ENCODE measurements at regions not wholly inside any gene's neighbourhood (a gene's known extent, or its start where the extent isn't known, plus 50 kb on each side); places are given as distances from the start of the nearest gene placed in this dataset.

DNA sequence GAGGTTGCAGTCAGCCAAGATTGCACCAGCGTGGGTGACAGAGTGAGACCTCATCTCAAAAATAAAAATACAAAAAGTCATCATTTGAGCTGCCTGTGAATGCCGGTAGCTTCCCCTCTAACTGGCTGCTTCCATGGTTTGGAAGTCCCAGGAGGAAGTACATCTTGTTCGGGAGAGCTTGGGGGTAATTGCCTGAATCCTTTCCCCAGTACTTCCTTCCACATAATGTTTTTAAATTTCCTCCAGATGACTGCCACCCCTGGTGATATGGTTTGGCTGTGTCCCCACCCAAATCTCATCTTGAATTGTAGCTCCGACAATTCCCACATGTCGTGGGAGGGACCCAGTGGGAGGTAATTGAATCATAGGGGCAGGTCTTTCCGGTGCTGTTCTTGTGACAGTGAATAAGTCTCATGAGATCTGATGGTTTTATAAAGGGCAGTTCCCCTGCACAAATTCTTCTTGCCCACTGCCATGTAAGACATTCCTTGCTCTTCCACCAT is 87.2 kb downstream of the SPRING1 start:
- FAIRE-seq = no peak

More for the DNA sequence above, 87.2 kb downstream of the SPRING1 start:
- H2AK5ac ChIP-seq (ENCODE audit: low read depth, low read length) = no peak overlapping the region
- H3K9me3 ChIP-seq (ENCODE audit: insufficient read depth in 2 of 2, low read depth in 1 of 2, low read length in 1 of 2) = no peaks in the 10 kb centered on the region
- no peak overlapping the region for H4K5ac ChIP-seq (ENCODE audit: insufficient read length, low read depth, low read length)
- H2BK15ac ChIP-seq (ENCODE audit: low read length) = no peak overlapping the region
- ChIA-PET POLR2A (ENCODE audit: partially characterized antibody) (interaction anchor here (0.7 to 1.2 kb wide), 2 partner anchors 17 to 37 kb away, joined by 3 read pairs; no protein-coding TSS in a partner anchor), CTCF (ENCODE audit: partially characterized antibody) (interaction anchor here (0.7 to 1.6 kb wide), 4 partner anchors 8 to 94 kb away, joined by 3 to 8 read pairs (median 4); no protein-coding TSS in a partner anchor)
- DNase-seq (ENCODE audit: low read depth in 1 of 2, low spot score in 2 of 2) = no peak
- WGBS, 2 experiments (ENCODE audit: extremely low coverage in 1 of 2, insufficient coverage in 1 of 2, insufficient read length in 1 of 2, insufficient replicate concordance in 2 of 2, low coverage in 1 of 2, low lambda C conversion rate in 2 of 2, missing lambda C conversion rate in 1 of 2) = 82% methylated on average over 6 of the region's 6 CpGs; no CpG with 5 or more reads in 1 of the 2 experiments
- no peak overlapping the region for H3K23ac ChIP-seq (ENCODE audit: insufficient read length)
- no peak overlapping the region for H2BK20ac ChIP-seq (ENCODE audit: low read length)
- H3K4me2 ChIP-seq (ENCODE audit: insufficient read depth in 1 of 2, low read depth in 2 of 2, low read length in 2 of 2) = no peak overlapping the region
- H3K18ac ChIP-seq (ENCODE audit: extremely low read depth, low read length) = no peak overlapping the region
- H2BK12ac ChIP-seq (ENCODE audit: low read depth, low read length) = no peak overlapping the region
- H4K8ac ChIP-seq (ENCODE audit: extremely low read depth, insufficient read depth, low read length) = no peak overlapping the region
- H3K4ac ChIP-seq (replicated peaks; ENCODE audit: insufficient read length, low read depth, low read length) = no peak overlapping the region
- H3K14ac ChIP-seq (ENCODE audit: insufficient read length) = no peak overlapping the region
- H2BK120ac ChIP-seq (replicated peaks; ENCODE audit: low read depth, low read length) = no peak overlapping the region
- no peaks in the 10 kb centered on the region for H3K23me2 ChIP-seq (ENCODE audit: low read depth, low read length)
- no peak overlapping the region for H3K4me3 ChIP-seq (ENCODE audit: extremely low read depth in 1 of 4, insufficient read depth in 2 of 4, low read depth in 3 of 4, low read length in 4 of 4)
- H3K79me1 ChIP-seq (ENCODE audit: low read depth, low read length) = no peaks in the 10 kb centered on the region
- H4K20me1 ChIP-seq (replicated peaks in 1 of 2; ENCODE audit: control insufficient read depth in 1 of 2, insufficient read depth in 2 of 2, low read length in 2 of 2) = no peaks in the 10 kb centered on the region
- H3K4me1 ChIP-seq (replicated peaks in 1 of 4; ENCODE audit: control insufficient read depth in 3 of 4, insufficient read depth in 4 of 4, low read length in 3 of 4) = peaks cover 0 to 6% (median 6%) of the 10 kb centered on the region in 4 experiments; a peak in 3 of 7 replicates
- TF ChIP-seq CBX8 (IDR thresholded peaks at IDR 0.05; ENCODE audit: borderline replicate concordance, low read depth, low read length) (no peak), SP4 (IDR thresholded peaks at IDR 0.05; ENCODE audit: low read length) (no peak), SP2 (IDR thresholded peaks at IDR 0.05; ENCODE audit: low read length) (no peak), SUZ12 (IDR thresholded peaks at IDR 0.05; ENCODE audit: low read length) (no peak), MAFK (IDR thresholded peaks at IDR 0.05; ENCODE audit: low read depth, low read length) (no peak), YY1 (IDR thresholded peaks at IDR 0.05; ENCODE audit: low read depth, low read length) (no peak), ASH2L (IDR thresholded peaks at IDR 0.05; ENCODE audit: low read length) (no peak), HDAC2 (IDR thresholded peaks at IDR 0.05; ENCODE audit: borderline replicate concordance in 1 of 2, low read depth in 2 of 2, low read length in 2 of 2) (no peak), ZNF274 (IDR thresholded peaks at IDR 0.05; ENCODE audit: borderline replicate concordance, extremely low read depth, low read length) (no peak)
- no peak overlapping the region for H3K9ac ChIP-seq (replicated peaks in 1 of 4; ENCODE audit: extremely low read depth in 1 of 4, low read depth in 3 of 4, low read length in 3 of 4)
- no peaks in the 10 kb centered on the region for H3K27me3 ChIP-seq (replicated peaks in 1 of 4; ENCODE audit: control insufficient read depth in 3 of 4, extremely low read depth in 1 of 4, insufficient read depth in 3 of 4, low read length in 3 of 4)
- H4K91ac ChIP-seq (replicated peaks; ENCODE audit: insufficient read length, low read length) = no peak overlapping the region
- H3K79me2 ChIP-seq (ENCODE audit: control insufficient read depth in 1 of 2, insufficient read depth in 2 of 2, low read length in 2 of 2) = no peaks in the 10 kb centered on the region
- no peak overlapping the region for H3K56ac ChIP-seq (replicated peaks; ENCODE audit: insufficient read length, low read depth, low read length)
- no peak overlapping the region for H2BK5ac ChIP-seq (ENCODE audit: low read depth, low read length)
- H2AFZ ChIP-seq (ENCODE audit: low read length) = no peak overlapping the region
- no peak overlapping the region for H3K27ac ChIP-seq (ENCODE audit: low read depth, low read length)
- no peaks in the 10 kb centered on the region for H3K36me3 ChIP-seq (ENCODE audit: control insufficient read depth in 2 of 4, insufficient read depth in 4 of 4, low read length in 3 of 4)

All from H1 (cell line).